CD4-positive, alpha-beta T cell (primary cell): ENCODE measurements at regions not wholly inside any gene's neighbourhood (a gene's known extent, or its start where the extent isn't known, plus 50 kb on each side); places are given as distances from the start of the nearest gene placed in this dataset.

Source experiments
- ATAC-seq: fragments of 200-7000 bp; cut with Tn5 transposase; one replicate; pipeline ENCODE4 v1.10.0; 2022; ENCODE audit warnings: mild to moderate bottlenecking; ENCODE audit not compliant: poor library complexity
- CTCF ChIA-PET: fragments of 350-600 bp; sonication (Branson Sonifier 250); formaldehyde crosslinking; loops from one replicate; lab custom pipeline; 2021; ENCODE audit warnings: antibody characterized with exemption, inconsistent platforms; lab: Charles Lee
- POLR2A ChIA-PET: fragments of 350-600 bp; sonication (Branson Sonifier 250); formaldehyde crosslinking; loops from one replicate; lab custom pipeline; 2021; ENCODE audit warnings: antibody characterized with exemption, inconsistent platforms; lab: Charles Lee
- DNase-seq, 14 experiments: peaks; one replicate each; pipeline ENCODE4 v3.0.0-alpha.2; 2013 to 2020; ENCODE audit warnings: mixed read lengths in 2 of 14
- H3K27ac ChIP-seq, 2 donors: one replicate each; pipeline versions ENCODE4 v1.5.1 to v1.7.0; 2013; ENCODE audit warnings: low read length in 2 of 2, low read depth in 1 of 2, mild to moderate bottlenecking in 1 of 2
- H3K27me3 ChIP-seq, 2 experiments: 1 replicate in 1 of 2; 2 replicates in 1 of 2; pipeline versions ENCODE4 v1.6.1 to v1.7.0; 2013; ENCODE audit warnings: low read length in 2 of 2, control low read depth in 1 of 2, mild to moderate bottlenecking in 1 of 2, moderate library complexity in 1 of 2; ENCODE audit not compliant: insufficient read depth in 2 of 2, control insufficient read depth in 1 of 2
- H3K36me3 ChIP-seq: one replicate; pipeline ENCODE4 v1.6.1; 2013; ENCODE audit warnings: low read length, control low read depth; ENCODE audit not compliant: insufficient read depth
- H3K4me1 ChIP-seq: one replicate; pipeline ENCODE4 v1.6.1; 2013; ENCODE audit warnings: low read length, control low read depth; ENCODE audit not compliant: insufficient read depth
- H3K4me3 ChIP-seq: one replicate; pipeline ENCODE4 v1.5.1; 2013; ENCODE audit warnings: mild to moderate bottlenecking, low read length, moderate library complexity
- H3K9me3 ChIP-seq, 2 experiments: 1 replicate in 1 of 2; 2 replicates in 1 of 2; pipeline versions ENCODE4 v1.6.1 to v1.7.0; 2013; ENCODE audit warnings: low read length in 2 of 2, mild to moderate bottlenecking in 2 of 2, control low read depth in 1 of 2, moderate library complexity in 1 of 2; ENCODE audit not compliant: control insufficient read depth in 1 of 2, insufficient read depth in 1 of 2
- H3K27ac Mint-ChIP-seq: one replicate; pipeline ENCODE4 v1.8.0; 2020; ENCODE audit warnings: mixed read lengths
- H3K27me3 Mint-ChIP-seq: one replicate; pipeline ENCODE4 v1.8.0; 2021; ENCODE audit warnings: mixed read lengths
- H3K36me3 Mint-ChIP-seq: one replicate; pipeline ENCODE4 v1.8.0; 2021; ENCODE audit warnings: low read depth, mixed read lengths
- H3K4me1 Mint-ChIP-seq: one replicate; pipeline ENCODE4 v1.8.0; 2021; ENCODE audit warnings: low read depth, mixed read lengths
- H3K4me3 Mint-ChIP-seq: one replicate; pipeline ENCODE4 v1.8.0; 2020; ENCODE audit warnings: mild to moderate bottlenecking, mixed read lengths
- H3K9me3 Mint-ChIP-seq: one replicate; pipeline ENCODE4 v1.8.0; 2020; ENCODE audit warnings: mixed read lengths
- intact Hi-C, 2 experiments: fragments of 100-400 bp; cut with DNase I in 1 of 2; cut with micrococcal nuclease in 1 of 2; formaldehyde crosslinking; loops; one replicate each; pipeline versions ENCODE4 v1.15.1 to v1.9.0; 2023 to 2025; cut with DNase I, micrococcal nuclease
- TF ChIP-seq, protein P1 (sequence below): fragments of 200-600 bp; IDR thresholded peaks from one replicate; pipeline ENCODE4 v1.8.0; 2022; ENCODE audit warnings: antibody characterized with exemption, mild to moderate bottlenecking

DNA sequence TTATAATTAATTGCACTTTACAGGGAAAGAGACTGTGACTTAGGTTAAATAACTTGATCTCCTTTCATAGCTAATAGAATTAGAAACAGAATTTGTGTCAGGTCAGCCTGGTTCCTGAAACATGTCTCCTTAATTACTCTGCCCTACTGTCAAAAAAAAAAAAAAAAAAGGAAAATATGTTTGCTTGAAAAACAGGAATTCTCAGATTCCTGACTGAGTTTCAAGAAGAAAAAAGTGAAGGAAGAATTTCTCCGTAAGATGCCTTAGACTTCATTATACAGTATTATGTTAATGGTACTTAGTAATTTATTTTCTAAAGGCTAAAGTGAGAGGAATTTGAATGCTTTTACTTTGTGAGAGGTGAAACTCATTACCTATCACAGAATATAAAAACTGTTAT lies 118.4 kb upstream of the REG3G start:
- Mint-ChIP-seq H3K36me3 (no peaks in the 10 kb centered on the region), H3K4me3 (no peak overlapping the region), H3K9me3 (peaks cover 13% of the 10 kb centered on the region), H3K4me1 (no peaks in the 10 kb centered on the region), H3K27me3 (no peaks in the 10 kb centered on the region), H3K27ac (no peak overlapping the region)
- CTCF ChIA-PET, result no interaction called here
- H3K27ac ChIP-seq, result no peak overlapping the region
- no peaks in the 10 kb centered on the region for H3K36me3 ChIP-seq
- no peak overlapping the region for H3K4me3 ChIP-seq
- intact Hi-C loops, result no loop called here
- H3K9me3 ChIP-seq, result no peaks in the 10 kb centered on the region
- TF ChIP-seq, protein P1, sequence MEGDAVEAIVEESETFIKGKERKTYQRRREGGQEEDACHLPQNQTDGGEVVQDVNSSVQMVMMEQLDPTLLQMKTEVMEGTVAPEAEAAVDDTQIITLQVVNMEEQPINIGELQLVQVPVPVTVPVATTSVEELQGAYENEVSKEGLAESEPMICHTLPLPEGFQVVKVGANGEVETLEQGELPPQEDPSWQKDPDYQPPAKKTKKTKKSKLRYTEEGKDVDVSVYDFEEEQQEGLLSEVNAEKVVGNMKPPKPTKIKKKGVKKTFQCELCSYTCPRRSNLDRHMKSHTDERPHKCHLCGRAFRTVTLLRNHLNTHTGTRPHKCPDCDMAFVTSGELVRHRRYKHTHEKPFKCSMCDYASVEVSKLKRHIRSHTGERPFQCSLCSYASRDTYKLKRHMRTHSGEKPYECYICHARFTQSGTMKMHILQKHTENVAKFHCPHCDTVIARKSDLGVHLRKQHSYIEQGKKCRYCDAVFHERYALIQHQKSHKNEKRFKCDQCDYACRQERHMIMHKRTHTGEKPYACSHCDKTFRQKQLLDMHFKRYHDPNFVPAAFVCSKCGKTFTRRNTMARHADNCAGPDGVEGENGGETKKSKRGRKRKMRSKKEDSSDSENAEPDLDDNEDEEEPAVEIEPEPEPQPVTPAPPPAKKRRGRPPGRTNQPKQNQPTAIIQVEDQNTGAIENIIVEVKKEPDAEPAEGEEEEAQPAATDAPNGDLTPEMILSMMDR, result no peak
- H3K4me1 ChIP-seq, result no peaks in the 10 kb centered on the region
- DNase-seq (no peak), ATAC-seq (no peak)
- POLR2A ChIA-PET, result no interaction called here
- no peaks in the 10 kb centered on the region for H3K27me3 ChIP-seq

DNA sequence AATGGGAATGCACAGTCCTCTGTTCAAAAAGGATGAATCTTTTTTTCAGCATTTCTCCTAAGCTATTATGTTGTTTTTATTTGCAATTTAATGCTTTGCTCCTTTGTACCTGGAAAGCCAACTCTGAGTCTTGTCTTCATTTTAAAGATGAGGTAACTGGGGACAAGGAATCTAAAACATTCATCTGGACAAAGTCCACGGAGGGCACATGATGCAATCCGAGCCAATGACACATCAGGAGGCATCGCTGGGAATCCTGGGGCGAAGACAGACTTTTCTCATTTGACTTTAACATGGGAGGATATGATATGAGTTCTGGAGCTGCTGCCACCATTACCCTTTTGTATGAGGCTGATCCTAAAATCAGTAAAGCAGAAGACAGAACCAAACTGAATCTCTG lies 116.5 kb upstream of the REG3G start:
- Mint-ChIP-seq H3K27ac (no peak overlapping the region), H3K4me3 (no peak overlapping the region), H3K9me3 (peaks cover 13% of the 10 kb centered on the region), H3K36me3 (no peaks in the 10 kb centered on the region), H3K4me1 (no peaks in the 10 kb centered on the region), H3K27me3 (no peaks in the 10 kb centered on the region)
- POLR2A ChIA-PET, result no interaction called here
- no peak for ATAC-seq
- no peaks in the 10 kb centered on the region for H3K4me1 ChIP-seq
- CTCF ChIA-PET, result interaction anchor here (0.7 kb wide), 1 partner anchor 118 kb away, joined by 4 read pairs; no protein-coding TSS in a partner anchor
- H3K36me3 ChIP-seq, result no peaks in the 10 kb centered on the region
- intact Hi-C loops, result no loop called here
- no peaks in the 10 kb centered on the region for H3K27me3 ChIP-seq
- H3K4me3 ChIP-seq, result no peak overlapping the region
- no peaks in the 10 kb centered on the region for H3K9me3 ChIP-seq
- TF ChIP-seq, protein P1, result no peak
- DNase-seq, result no peak
- no peak overlapping the region for H3K27ac ChIP-seq

DNA sequence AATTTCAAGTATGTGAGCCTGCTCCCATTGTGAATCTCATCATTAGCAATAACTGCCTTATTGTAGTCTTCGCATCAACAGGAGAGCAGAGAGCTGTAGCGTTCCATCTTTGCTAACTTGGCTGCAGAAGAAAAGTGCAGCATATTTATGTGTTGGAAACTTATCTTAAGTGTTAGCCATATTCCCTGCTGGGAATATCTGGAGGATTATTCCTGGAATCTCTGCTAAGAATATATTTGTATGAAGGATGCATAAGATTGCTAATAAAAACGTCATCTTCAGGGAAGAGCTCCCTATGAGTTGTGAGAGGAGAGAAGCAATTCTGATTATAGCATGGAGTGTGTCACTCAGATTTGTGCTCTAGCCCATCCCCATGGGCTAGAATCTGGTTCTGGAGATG lies 115.1 kb upstream of the REG3G start:
- H3K4me3 ChIP-seq, result no peak overlapping the region
- no peaks in the 10 kb centered on the region for H3K27me3 ChIP-seq
- Mint-ChIP-seq H3K4me3 (no peak overlapping the region), H3K9me3 (peaks cover 15% of the 10 kb centered on the region), H3K27ac (no peak overlapping the region), H3K36me3 (no peaks in the 10 kb centered on the region), H3K27me3 (no peaks in the 10 kb centered on the region), H3K4me1 (no peaks in the 10 kb centered on the region)
- no peak for ATAC-seq
- CTCF ChIA-PET, result no interaction called here
- no peaks in the 10 kb centered on the region for H3K36me3 ChIP-seq
- H3K9me3 ChIP-seq, result no peaks in the 10 kb centered on the region
- intact Hi-C loops, result no loop called here
- H3K27ac ChIP-seq, result no peak overlapping the region
- TF ChIP-seq, protein P1, result no peak
- DNase-seq, result no peak
- no peaks in the 10 kb centered on the region for H3K4me1 ChIP-seq
- POLR2A ChIA-PET, result no interaction called here
